Common myeloid progenitor, CD34-positive (primary cell): ENCODE measurements at regions not wholly inside any gene's neighbourhood (a gene's known extent, or its start where the extent isn't known, plus 50 kb on each side); places are given as distances from the start of the nearest gene placed in this dataset.

Source experiments
- CTCF ChIA-PET: fragments of 350-600 bp; sonication (Branson Sonifier 250); formaldehyde crosslinking; loops from one replicate; lab custom pipeline; 2021; ENCODE audit warnings: antibody characterized with exemption; lab: Charles Lee
- POLR2A ChIA-PET: fragments of 350-600 bp; sonication (Branson Sonifier 250); formaldehyde crosslinking; loops from one replicate; lab custom pipeline; 2021; ENCODE audit warnings: antibody characterized with exemption; lab: Charles Lee
- DNase-seq, 3 donors: peaks; one replicate each; pipeline versions ENCODE4 v3.0.0 to v3.0.0-alpha.2; 2013
- H3K27ac ChIP-seq, 2 experiments: 1 replicate in 1 of 2; 2 replicates in 1 of 2; pipeline ENCODE4 v1.7.0; 2013; ENCODE audit warnings: inconsistent platforms in 2 of 2, low read length in 2 of 2, mild to moderate bottlenecking in 2 of 2, low read depth in 1 of 2, moderate library complexity in 1 of 2; ENCODE audit not compliant: severe bottlenecking in 2 of 2, insufficient read depth in 1 of 2, poor library complexity in 1 of 2
- H3K27me3 ChIP-seq, 5 experiments: replicated peaks in 2 of 5; 1 replicate in 3 of 5; 2 replicates in 2 of 5; pipeline versions ENCODE4 v1.6.1 to v1.7.0; 2013; ENCODE audit warnings: low read length in 4 of 5, mild to moderate bottlenecking in 2 of 5, moderate library complexity in 2 of 5, inconsistent platforms in 1 of 5; ENCODE audit not compliant: insufficient read depth in 5 of 5, control insufficient read depth in 4 of 5
- H3K36me3 ChIP-seq, 4 experiments: 1 replicate in 2 of 4; 2 replicates in 2 of 4; pipeline versions ENCODE4 v1.6.1 to v1.7.0; 2013; ENCODE audit warnings: low read length in 3 of 4, control low read depth in 1 of 4, mild to moderate bottlenecking in 1 of 4; ENCODE audit not compliant: control insufficient read depth in 4 of 4, insufficient read depth in 4 of 4
- H3K4me1 ChIP-seq, 4 experiments: 1 replicate in 3 of 4; 2 replicates in 1 of 4; pipeline versions ENCODE4 v1.6.1 to v1.7.1; 2013; ENCODE audit warnings: low read length in 3 of 4, mild to moderate bottlenecking in 3 of 4, control low read depth in 1 of 4, inconsistent platforms in 1 of 4, moderate library complexity in 1 of 4; ENCODE audit not compliant: control insufficient read depth in 4 of 4, insufficient read depth in 4 of 4; ENCODE audit errors: control extremely low read depth in 1 of 4
- H3K4me3 ChIP-seq, 7 experiments: 1 replicate in 4 of 7; 2 replicates in 3 of 7; pipeline versions ENCODE4 v1.5.1 to v1.7.0; 2013; ENCODE audit warnings: mild to moderate bottlenecking in 7 of 7, low read length in 6 of 7, moderate library complexity in 6 of 7, inconsistent platforms in 2 of 7, low read depth in 2 of 7, control low read depth in 1 of 7; ENCODE audit not compliant: insufficient read depth in 4 of 7, control insufficient read depth in 1 of 7; ENCODE audit errors: extremely low read depth in 1 of 7
- H3K9me3 ChIP-seq, 5 experiments: 1 replicate in 4 of 5; 2 replicates in 1 of 5; pipeline versions ENCODE4 v1.6.1 to v1.7.1; 2013; ENCODE audit warnings: low read length in 4 of 5, mild to moderate bottlenecking in 2 of 5, inconsistent platforms in 1 of 5, low read depth in 1 of 5, moderate library complexity in 1 of 5; ENCODE audit not compliant: control insufficient read depth in 4 of 5, insufficient read depth in 2 of 5; ENCODE audit errors: control extremely low read depth in 1 of 5
- WGBS: methylation state at CpG from one replicate; pipeline ENCODE4 v1.1.5; 2013; ENCODE audit not compliant: insufficient coverage; 5-methylcytosine and 5-hydroxymethylcytosine counted together

- H3K4me3 ChIP-seq = no peak overlapping the region
- peaks cover 0 to 2% (median 0%) of the 10 kb centered on the region in 5 experiments for H3K27me3 ChIP-seq
- H3K27ac ChIP-seq = no peak overlapping the region
- CTCF ChIA-PET = no interaction called here
- no peak for DNase-seq
- H3K36me3 ChIP-seq = no peaks in the 10 kb centered on the region
- H3K4me1 ChIP-seq = no peaks in the 10 kb centered on the region
- no CpG with 5 or more reads among the region's 1 CpG for WGBS
- peaks cover 0 to 3% (median 0%) of the 10 kb centered on the region in 5 experiments for H3K9me3 ChIP-seq
- POLR2A ChIA-PET = no interaction called here
Observed at GRCh38 chr15:96242761-96243160, 87.7 kb upstream of the NR2F2 start.

DNA sequence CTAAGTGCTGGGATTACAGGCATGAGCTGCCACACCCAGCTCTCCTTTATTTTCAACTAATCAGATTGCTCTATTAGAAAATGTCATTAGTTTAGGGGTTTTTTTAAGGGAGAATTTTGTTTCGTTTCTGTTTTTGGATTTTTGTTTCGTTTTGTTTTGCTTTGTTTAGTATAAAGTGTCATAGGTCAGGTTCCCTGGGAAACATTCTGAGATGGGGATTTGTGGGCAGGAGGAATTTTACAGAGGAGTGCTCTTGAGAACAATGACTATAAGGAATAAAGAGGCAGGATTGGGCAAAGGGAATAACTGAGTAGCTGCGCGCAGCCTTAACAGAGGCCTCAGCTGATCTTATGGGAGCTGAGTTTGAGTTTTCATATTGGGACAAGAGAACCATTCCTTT is 86.8 kb upstream of the NR2F2 start:
- WGBS = 91% methylated on average over 3 of the region's 4 CpGs
- H3K27me3 ChIP-seq = peaks cover 0 to 2% (median 0%) of the 10 kb centered on the region in 5 experiments
- H3K27ac ChIP-seq = no peak overlapping the region
- CTCF ChIA-PET = no interaction called here
- peaks cover 0 to 3% (median 0%) of the 10 kb centered on the region in 5 experiments for H3K9me3 ChIP-seq
- POLR2A ChIA-PET = no interaction called here
- no peaks in the 10 kb centered on the region for H3K4me1 ChIP-seq
- no peak overlapping the region for H3K4me3 ChIP-seq
- no peaks in the 10 kb centered on the region for H3K36me3 ChIP-seq
- no peak for DNase-seq

DNA sequence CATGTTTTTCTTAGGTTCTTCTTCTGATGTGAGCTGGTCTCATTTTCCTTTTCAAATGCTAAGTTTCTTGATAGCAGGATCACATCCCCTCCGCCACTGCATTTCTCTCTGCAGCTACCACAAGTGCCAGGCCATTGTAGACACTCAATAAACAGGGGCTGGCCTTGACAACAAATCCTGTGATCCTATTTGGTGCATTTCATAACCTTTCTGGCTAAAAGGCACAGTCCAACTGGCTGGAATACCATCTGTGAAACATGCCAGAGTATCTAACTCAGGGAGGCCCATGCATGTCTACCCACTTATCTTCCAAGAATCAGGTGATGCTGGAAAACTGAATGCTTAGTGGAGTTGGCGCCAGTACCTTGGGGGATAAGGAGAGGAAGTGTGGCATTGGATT is 85.2 kb upstream of the NR2F2 start:
- Histone ChIP-seq H3K4me3 (no peak overlapping the region), H3K9me3 (peaks cover 0 to 3% (median 0%) of the 10 kb centered on the region in 5 experiments), H3K27ac (no peak overlapping the region), H3K36me3 (no peaks in the 10 kb centered on the region), H3K4me1 (no peaks in the 10 kb centered on the region), H3K27me3 (peaks cover 0 to 2% (median 0%) of the 10 kb centered on the region in 5 experiments)
- WGBS = 92% methylated on average over 1 of the region's 2 CpGs
- POLR2A ChIA-PET = no interaction called here
- CTCF ChIA-PET = no interaction called here
- no peak for DNase-seq

DNA sequence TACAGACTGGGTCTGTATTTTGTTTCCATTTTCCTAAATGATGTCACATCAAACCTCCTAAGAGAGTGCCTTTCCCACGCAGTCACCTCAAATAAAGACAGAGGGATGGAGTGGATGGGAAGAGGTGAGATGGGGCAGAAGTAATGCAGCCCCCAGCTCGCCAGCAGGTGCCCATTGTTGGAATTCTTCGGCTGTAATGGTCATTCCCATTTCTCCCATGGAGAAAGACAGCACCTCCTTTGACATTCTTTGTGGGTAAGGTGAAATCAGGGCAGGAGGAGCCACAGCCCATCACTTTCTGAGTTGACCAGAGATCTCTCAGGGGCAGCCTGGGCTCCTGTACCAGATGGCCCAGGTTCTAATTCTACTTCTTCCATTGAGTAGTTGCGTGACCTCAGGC is 84.4 kb upstream of the NR2F2 start:
- no CpG with 5 or more reads among the region's 4 CpGs for WGBS
- no peaks in the 10 kb centered on the region for H3K4me1 ChIP-seq
- no peak for DNase-seq
- POLR2A ChIA-PET = no interaction called here
- H3K27me3 ChIP-seq = peaks cover 0 to 2% (median 0%) of the 10 kb centered on the region in 5 experiments
- H3K9me3 ChIP-seq = peaks cover 0 to 3% (median 0%) of the 10 kb centered on the region in 5 experiments
- no peaks in the 10 kb centered on the region for H3K36me3 ChIP-seq
- no peak overlapping the region for H3K27ac ChIP-seq
- no peak overlapping the region for H3K4me3 ChIP-seq
- CTCF ChIA-PET = no interaction called here

DNA sequence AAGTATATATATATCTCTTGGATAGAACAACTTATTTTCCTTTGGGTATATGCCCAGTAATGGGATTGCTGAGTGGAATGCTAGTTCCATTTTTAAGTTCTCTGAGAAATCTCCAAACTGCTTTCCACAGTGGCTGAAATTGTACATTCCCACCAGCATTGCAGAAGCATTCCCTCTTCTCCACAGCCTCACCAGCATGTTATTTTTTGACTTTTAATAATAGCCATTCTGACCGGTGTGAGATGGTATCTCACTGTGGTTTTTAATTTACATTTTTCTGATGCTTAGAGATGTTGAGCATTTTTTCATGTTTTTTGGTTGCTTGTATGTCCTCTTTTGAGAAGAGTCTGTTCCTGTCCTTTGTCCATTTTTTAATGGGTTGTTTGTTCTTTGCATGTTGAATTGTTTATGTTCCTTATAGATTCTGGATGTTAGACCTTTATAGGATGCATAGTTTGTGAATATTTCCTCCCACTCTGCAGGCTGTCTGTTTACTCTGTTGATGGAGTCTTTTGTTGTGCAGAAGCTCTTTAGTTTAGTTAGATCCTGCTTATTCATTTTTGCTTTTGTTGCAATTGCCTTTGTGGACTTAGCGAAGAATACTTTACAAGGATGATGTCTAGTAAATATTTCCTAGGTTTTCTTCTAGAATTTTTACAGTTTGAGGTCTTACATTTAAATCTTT is 82.7 kb upstream of the NR2F2 start:
- Histone ChIP-seq H3K4me1 (no peaks in the 10 kb centered on the region), H3K27ac (no peak overlapping the region), H3K4me3 (no peak overlapping the region), H3K27me3 (peaks cover 0 to 2% (median 0%) of the 10 kb centered on the region in 5 experiments), H3K9me3 (peaks cover 0 to 3% (median 0%) of the 10 kb centered on the region in 5 experiments), H3K36me3 (no peaks in the 10 kb centered on the region)
- ChIA-PET POLR2A (no interaction called here), CTCF (no interaction called here)
- WGBS = no CpG with 5 or more reads among the region's 2 CpGs
- no peak for DNase-seq

GRCh38 chr15:96252148-96252547 is 78.4 kb upstream of the NR2F2 start:
- no peak for DNase-seq
- CTCF ChIA-PET = no interaction called here
- H3K9me3 ChIP-seq = peaks cover 0 to 1% (median 0%) of the 10 kb centered on the region in 5 experiments
- H3K27ac ChIP-seq = no peak overlapping the region
- H3K4me1 ChIP-seq = no peaks in the 10 kb centered on the region
- no peaks in the 10 kb centered on the region for H3K36me3 ChIP-seq
- H3K4me3 ChIP-seq = no peak overlapping the region
- POLR2A ChIA-PET = no interaction called here
- WGBS = 100% methylated on average over 5 of the region's 5 CpGs
- no peaks in the 10 kb centered on the region for H3K27me3 ChIP-seq

DNA sequence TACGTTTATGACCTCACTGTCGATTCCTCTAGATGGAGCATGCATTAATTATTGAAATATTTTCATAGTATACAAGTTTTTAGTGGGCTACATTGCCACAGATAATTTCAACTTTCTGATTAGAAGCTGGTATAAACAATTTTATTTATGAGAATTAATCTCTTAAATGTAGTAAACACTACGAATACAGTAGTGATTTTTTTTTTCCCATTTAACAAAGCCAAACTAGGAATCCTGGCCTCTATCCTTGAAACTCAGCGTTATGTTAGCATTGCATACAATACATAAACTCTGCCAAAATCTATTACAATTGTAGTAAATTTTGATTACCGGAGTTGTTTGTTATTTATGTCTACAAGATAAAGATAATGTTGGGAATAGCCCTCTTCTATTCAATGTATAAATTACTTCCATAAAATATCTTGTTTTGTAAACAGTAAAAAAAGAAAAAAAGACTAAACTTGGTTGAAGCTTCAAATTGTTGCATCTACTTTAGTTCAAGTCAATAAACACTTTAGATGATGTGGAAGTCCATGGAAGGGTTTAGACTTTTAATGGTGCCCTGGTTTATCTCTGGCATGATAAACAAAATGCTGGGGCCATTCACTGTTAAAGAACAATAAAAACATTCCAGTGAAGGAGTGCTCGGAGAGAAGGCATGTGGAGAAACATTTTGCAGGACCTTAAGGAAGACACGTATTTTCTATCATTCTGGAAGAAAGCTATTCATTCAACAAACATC is 77.3 kb upstream of the NR2F2 start:
- no peak overlapping the region for H3K27ac ChIP-seq
- CTCF ChIA-PET = no interaction called here
- no CpG with 5 or more reads among the region's 7 CpGs for WGBS
- POLR2A ChIA-PET = no interaction called here
- H3K27me3 ChIP-seq = no peaks in the 10 kb centered on the region
- H3K4me3 ChIP-seq = no peak overlapping the region
- no peaks in the 10 kb centered on the region for H3K36me3 ChIP-seq
- DNase-seq = no peak
- H3K9me3 ChIP-seq = peaks cover 0 to 1% (median 0%) of the 10 kb centered on the region in 5 experiments
- no peaks in the 10 kb centered on the region for H3K4me1 ChIP-seq
